ENCODE measurements at regions not wholly inside any gene's neighbourhood (a gene's known extent, or its start where the extent isn't known, plus 50 kb on each side); places are given as distances from the start of the nearest gene placed in this dataset.
"Not testable (repeated sequence)": the region's sequence is repeated elsewhere in the genome, so short reads cannot be mapped to it uniquely, and the experiment has no call there.

DNA sequence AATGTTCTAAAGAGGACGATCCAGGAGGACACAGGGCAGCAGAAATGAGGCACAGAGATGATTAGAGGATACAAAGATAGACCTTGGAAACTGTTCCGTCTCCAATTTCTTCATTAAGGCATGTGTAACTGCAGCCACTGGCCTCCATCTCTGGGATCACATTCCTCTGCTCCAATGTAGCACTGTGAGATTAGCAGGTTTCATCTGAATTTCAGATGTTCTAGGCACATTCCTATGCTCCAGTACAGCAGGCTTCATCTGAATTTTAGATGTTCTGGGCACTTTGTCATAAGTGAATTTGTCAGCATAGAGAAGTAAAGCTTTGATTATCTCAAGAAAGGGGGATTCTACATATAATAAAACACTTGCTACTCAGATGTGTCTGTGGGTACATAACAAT lies 671.4 kb downstream of the MTRR start:
- TF ChIP-seq POLR2A (IDR thresholded peaks at IDR 0.05; ENCODE audit: low read depth, low read length) (no peak), TAF1 (IDR thresholded peaks at IDR 0.05; ENCODE audit: borderline replicate concordance, low read depth, low read length) (no peak), POLR2AphosphoS5 (IDR thresholded peaks at IDR 0.05; ENCODE audit: low read depth, low read length) (no peak)
- DNase-seq (ENCODE audit: insufficient read length) (no peak), FAIRE-seq (no peak)

DNA sequence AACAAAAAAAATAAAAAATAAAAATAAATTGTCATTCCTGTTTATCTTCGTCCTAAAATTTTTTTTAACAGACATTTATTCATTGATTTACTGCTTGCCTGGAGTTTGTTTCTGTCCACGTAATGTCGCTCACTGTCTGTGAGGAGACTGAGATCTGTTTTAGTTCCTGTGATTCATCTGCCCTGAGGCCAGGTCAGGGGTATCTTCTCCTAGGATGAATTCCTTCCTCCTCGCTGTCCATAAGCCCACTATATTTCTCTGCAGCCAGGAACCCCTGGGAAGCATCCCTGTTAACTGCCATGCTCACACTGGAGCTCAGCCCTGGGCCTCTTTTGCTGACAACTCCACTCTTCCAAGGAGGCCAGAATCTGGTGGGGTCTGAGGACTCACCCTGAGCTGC lies 682.0 kb downstream of the MTRR start:
- DNase-seq (ENCODE audit: insufficient read length) (no peak), FAIRE-seq (no peak)
- no peak for TF ChIP-seq POLR2AphosphoS5 (IDR thresholded peaks at IDR 0.05; ENCODE audit: low read depth, low read length)
- no peak for TF ChIP-seq TAF1 (IDR thresholded peaks at IDR 0.05; ENCODE audit: borderline replicate concordance, low read depth, low read length)
- no peak for TF ChIP-seq POLR2A (IDR thresholded peaks at IDR 0.05; ENCODE audit: low read depth, low read length)

DNA sequence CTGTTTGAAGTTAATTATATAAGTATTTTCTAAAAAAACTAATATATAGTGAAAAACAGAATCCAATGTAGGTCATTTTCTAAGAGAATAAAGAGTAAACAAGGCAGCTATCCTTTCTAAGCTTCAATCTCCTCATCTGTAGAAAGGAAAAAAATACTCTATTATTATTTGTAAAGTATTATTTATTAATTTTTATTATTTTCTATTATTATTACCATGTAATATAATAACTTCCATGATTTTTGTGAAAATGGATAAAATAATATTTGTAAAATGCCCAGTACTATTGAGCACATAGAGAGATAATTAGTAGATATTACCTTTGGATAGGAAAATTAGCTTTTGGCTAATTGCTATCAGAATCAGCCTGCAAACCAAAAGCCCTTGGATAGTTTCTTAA lies 684.4 kb downstream of the MTRR start:
- no peak for FAIRE-seq
- DNase-seq (ENCODE audit: insufficient read length): no peak

DNA sequence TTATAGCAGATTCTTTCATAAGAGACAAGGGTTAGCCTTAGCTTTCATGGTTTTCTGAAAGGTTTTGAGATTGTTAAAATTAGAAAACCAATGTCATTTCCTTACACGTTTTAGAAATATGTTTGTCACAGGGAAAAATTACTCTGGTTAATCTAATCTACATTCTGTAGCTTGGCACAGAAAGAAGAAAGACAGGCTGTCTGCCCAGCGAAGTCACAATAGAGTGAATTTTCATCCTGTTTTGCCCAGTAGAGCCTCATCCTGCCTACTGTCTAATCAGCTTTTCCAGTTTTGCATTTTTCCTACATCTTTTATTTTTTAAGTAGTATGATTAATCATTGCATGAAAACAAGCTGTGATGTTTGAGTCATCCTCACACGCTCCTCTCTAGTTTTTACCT lies 688.8 kb downstream of the MTRR start:
- no peak for TF ChIP-seq TAF1 (IDR thresholded peaks at IDR 0.05; ENCODE audit: borderline replicate concordance, low read depth, low read length)
- no peak for TF ChIP-seq POLR2A (IDR thresholded peaks at IDR 0.05; ENCODE audit: low read depth, low read length)
- no peak for TF ChIP-seq POLR2AphosphoS5 (IDR thresholded peaks at IDR 0.05; ENCODE audit: low read depth, low read length)
- DNase-seq (ENCODE audit: insufficient read length) (no peak), FAIRE-seq (no peak)

More for the DNA sequence above, 684.4 kb downstream of the MTRR start:
- TF ChIP-seq POLR2A (IDR thresholded peaks at IDR 0.05; ENCODE audit: low read depth, low read length) (no peak), POLR2AphosphoS5 (IDR thresholded peaks at IDR 0.05; ENCODE audit: low read depth, low read length) (no peak), TAF1 (IDR thresholded peaks at IDR 0.05; ENCODE audit: borderline replicate concordance, low read depth, low read length) (no peak)

DNA sequence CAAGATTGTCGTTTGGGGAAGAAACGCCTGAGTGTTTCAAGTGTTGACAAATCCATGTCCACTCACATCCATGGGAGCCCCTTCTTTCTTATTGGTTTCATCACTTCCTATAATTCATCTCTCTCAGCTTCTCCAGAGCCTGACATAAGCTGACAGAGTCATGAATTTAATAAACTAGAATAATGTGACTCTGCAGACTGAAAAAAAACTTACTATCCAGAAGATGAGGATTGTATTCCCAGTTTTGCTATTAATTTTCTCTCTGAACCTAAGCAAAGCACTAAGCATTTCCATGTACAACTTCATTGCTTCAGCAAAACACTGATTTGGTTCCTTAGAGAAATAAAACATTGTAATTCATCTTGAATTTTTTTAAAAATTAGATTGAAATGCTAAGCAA lies 691.8 kb downstream of the MTRR start:
- no peak for TF ChIP-seq POLR2A (IDR thresholded peaks at IDR 0.05; ENCODE audit: low read depth, low read length)
- no peak for TF ChIP-seq POLR2AphosphoS5 (IDR thresholded peaks at IDR 0.05; ENCODE audit: low read depth, low read length)
- TF ChIP-seq TAF1 (IDR thresholded peaks at IDR 0.05; ENCODE audit: borderline replicate concordance, low read depth, low read length): no peak
- no peak for DNase-seq (ENCODE audit: insufficient read length)
- FAIRE-seq: no peak

DNA sequence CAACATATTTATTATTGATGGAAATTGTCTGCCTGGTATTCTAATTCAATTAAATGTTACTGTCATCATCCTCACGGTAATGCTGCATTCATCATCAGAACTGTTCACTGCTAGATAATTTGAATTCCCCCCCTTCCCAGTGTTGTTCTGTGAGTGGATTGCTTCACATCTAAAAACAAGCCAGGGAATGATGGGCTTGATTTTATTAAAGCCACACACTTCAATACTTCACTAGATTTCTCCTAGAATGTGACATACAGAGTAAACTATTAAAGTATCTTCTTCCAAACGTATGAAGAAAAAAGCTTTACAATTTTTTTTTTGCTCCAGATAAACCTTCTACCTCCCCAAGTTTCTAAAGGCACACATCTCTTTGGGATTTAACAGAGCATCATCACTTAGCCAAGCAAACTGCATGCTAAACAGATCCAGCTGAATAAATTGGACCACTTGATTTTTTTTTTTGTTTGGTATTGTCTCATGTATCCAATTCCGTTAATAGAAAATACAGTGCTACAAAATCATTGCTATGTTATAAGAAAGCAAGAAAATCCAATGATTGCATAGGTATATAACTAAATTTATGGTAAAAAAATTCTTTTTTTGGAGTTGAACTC lies 692.4 kb downstream of the MTRR start:
- FAIRE-seq: no peak
- DNase-seq (ENCODE audit: insufficient read length): no peak
- TF ChIP-seq TAF1 (IDR thresholded peaks at IDR 0.05; ENCODE audit: borderline replicate concordance, low read depth, low read length) (no peak), POLR2A (IDR thresholded peaks at IDR 0.05; ENCODE audit: low read depth, low read length) (no peak), POLR2AphosphoS5 (IDR thresholded peaks at IDR 0.05; ENCODE audit: low read depth, low read length) (no peak)

DNA sequence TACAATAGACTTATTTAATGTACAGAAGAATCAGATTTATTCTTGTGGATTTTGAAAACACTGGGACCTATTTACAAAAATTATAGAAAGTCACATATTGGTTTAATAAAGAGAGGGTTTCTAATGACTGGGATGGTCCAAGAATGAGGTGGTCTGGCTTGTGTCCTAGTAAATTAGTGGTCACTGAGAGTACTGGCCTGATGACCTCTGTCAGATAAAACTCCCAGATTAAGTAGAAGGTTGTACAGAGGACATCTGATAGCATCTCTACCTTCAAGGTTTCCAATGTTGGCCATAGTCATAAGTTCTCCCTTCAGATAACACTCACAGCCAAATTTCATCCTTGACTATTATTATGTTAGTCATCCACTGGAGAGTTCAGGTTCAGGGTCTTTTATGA lies 692.9 kb downstream of the MTRR start:
- FAIRE-seq (no peak), DNase-seq (ENCODE audit: insufficient read length) (no peak)
- TF ChIP-seq POLR2AphosphoS5 (IDR thresholded peaks at IDR 0.05; ENCODE audit: low read depth, low read length) (no peak), POLR2A (IDR thresholded peaks at IDR 0.05; ENCODE audit: low read depth, low read length) (no peak), TAF1 (IDR thresholded peaks at IDR 0.05; ENCODE audit: borderline replicate concordance, low read depth, low read length) (no peak)

DNA sequence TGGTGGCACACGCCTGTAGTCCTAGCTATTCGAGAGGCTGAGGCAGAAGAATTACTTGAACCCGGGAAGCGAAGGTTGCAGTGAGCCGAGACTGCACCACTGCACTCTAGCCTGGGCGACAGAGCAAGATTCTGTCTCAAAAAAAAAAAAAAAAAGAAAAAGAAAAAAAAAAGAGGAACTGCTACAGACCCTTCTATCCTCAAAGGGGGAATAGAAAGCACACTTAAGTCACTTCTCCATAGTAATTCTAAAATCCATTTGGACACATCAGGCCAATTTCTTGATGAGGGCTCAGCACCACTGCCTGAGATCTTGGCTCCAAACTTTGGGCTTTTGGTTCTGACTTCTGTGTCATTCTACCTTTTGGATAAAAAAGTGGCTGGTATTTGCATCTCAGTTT lies 694.6 kb downstream of the MTRR start:
- FAIRE-seq; DNase-seq (ENCODE audit: insufficient read length): not testable (repeated sequence)

DNA sequence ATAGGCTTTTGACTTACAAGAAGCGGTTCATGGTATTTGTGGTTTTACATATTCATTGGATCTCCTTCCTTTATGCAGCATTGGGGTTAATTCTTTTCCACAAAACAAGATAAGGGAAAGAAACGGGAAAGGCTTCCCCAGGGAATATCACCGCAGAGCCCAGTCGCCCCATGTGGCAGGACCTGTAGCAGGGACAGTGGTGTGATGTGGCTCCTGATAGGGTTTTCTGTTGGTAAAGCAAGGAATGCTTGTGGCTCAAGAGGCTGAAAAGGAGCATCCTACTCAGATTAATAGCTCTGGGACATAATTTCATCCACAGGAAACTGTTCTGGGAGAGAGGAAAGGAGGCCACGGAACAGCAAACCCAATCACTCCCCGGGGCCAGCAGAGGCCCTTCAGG lies 699.9 kb downstream of the MTRR start:
- FAIRE-seq: no peak
- DNase-seq (ENCODE audit: insufficient read length): no peak
- TF ChIP-seq POLR2A (IDR thresholded peaks at IDR 0.05; ENCODE audit: low read depth, low read length) (no peak), TAF1 (IDR thresholded peaks at IDR 0.05; ENCODE audit: borderline replicate concordance, low read depth, low read length) (no peak), POLR2AphosphoS5 (IDR thresholded peaks at IDR 0.05; ENCODE audit: low read depth, low read length) (no peak)

DNA sequence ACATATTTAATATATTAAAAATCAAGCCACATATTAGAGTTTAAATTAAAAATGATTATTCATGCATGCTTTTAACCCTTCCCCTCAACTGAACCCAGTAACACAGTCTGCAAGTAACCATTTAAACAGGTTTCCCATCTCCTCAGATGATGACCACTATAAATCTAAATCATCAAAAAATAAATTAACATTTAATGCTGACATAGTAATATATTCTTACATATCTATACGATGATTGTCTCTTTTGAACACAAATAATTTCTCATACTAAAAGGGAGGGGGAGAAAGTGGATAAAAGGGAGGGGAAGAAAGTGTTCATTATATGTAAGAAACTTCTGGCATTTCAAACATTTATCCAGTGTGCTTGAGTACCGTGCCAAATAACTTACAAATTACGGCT lies 701.6 kb downstream of the MTRR start:
- TF ChIP-seq POLR2A (IDR thresholded peaks at IDR 0.05; ENCODE audit: low read depth, low read length) (no peak), POLR2AphosphoS5 (IDR thresholded peaks at IDR 0.05; ENCODE audit: low read depth, low read length) (no peak), TAF1 (IDR thresholded peaks at IDR 0.05; ENCODE audit: borderline replicate concordance, low read depth, low read length) (no peak)
- DNase-seq (ENCODE audit: insufficient read length) (no peak), FAIRE-seq (no peak)

DNA sequence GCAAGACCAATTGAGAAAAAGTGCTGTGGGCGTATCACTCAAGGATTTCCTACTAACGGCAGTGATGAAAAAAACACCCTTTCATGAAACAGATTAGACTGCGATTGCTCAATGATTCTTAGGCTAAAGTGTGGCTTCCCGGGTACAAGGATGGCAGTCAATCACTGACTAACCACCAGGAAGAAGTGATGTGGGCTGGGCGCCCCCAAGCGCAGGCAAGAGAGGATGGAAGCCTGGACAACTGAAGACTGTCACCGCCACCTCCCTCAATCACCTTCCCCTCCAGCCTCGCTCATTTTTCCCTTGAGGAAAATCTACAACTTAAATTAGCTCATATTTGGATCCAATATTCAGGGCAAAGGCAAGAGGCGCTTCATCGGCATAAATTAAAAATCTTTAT lies 707.2 kb downstream of the MTRR start:
- TF ChIP-seq POLR2AphosphoS5 (IDR thresholded peaks at IDR 0.05; ENCODE audit: low read depth, low read length): no peak
- no peak for TF ChIP-seq TAF1 (IDR thresholded peaks at IDR 0.05; ENCODE audit: borderline replicate concordance, low read depth, low read length)
- no peak for TF ChIP-seq POLR2A (IDR thresholded peaks at IDR 0.05; ENCODE audit: low read depth, low read length)
- FAIRE-seq (no peak), DNase-seq (ENCODE audit: insufficient read length) (no peak)

DNA sequence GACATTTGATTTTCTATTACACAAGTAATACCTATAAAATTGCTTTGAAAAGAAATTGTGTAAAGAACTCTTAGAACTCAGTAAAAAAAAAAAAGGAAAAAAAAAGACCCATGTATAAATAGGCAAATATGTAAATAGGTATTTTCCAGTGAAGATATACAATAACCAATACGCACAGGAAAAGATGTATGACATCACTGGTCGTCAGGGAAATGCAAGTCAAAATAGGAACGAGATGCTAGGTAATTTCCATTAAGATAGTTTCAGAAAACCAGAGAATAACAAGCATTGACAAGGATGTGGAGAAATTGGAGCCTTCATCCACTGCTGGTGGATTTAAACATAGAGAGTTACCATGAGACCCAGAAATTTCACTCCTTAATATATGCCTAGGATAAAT lies 708.8 kb downstream of the MTRR start:
- no peak for DNase-seq (ENCODE audit: insufficient read length)
- TF ChIP-seq POLR2AphosphoS5 (IDR thresholded peaks at IDR 0.05; ENCODE audit: low read depth, low read length) (no peak), POLR2A (IDR thresholded peaks at IDR 0.05; ENCODE audit: low read depth, low read length) (no peak)
- peak; percentile 38 for FAIRE-seq

DNA sequence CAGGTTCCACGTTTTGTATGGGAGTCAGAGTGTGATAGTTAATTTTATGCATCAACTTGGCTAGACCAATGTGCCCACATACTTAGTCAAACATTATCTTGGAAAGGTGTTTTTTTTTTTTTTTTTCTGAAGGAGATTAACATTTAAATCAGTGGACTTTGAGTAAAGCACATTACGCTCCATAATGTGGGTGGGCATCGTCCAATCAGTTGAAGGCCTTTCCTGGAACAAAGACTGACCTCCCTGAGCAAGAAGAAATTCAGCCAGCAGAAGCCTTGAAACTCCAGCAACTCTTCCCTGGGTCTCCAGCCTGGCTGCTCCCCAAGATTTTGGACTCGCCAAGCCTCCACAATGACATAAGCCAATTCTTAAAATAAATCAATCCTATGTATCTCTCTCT lies 711.4 kb downstream of the MTRR start:
- DNase-seq (ENCODE audit: insufficient read length) (no peak), FAIRE-seq (no peak)
- TF ChIP-seq TAF1 (IDR thresholded peaks at IDR 0.05; ENCODE audit: borderline replicate concordance, low read depth, low read length) (no peak), POLR2AphosphoS5 (IDR thresholded peaks at IDR 0.05; ENCODE audit: low read depth, low read length) (no peak), POLR2A (IDR thresholded peaks at IDR 0.05; ENCODE audit: low read depth, low read length) (no peak)
